Heart left ventricle (tissue), 16 donors: ENCODE measurements at regions not wholly inside any gene's neighbourhood (a gene's known extent, or its start where the extent isn't known, plus 50 kb on each side); places are given as distances from the start of the nearest gene placed in this dataset.

ENCODE experiments used
- ATAC-seq, 4 donors: fragments of 200-7000 bp; cut with Tn5 transposase; one replicate each; pipeline ENCODE4 v1.9.1; 2020 to 2022; ENCODE audit warnings: moderate library complexity in 4 of 4, mild to moderate bottlenecking in 3 of 4, moderate number of reproducible peaks in 1 of 4
- DNase-seq, 5 donors: peaks; one replicate each; pipeline ENCODE4 v3.0.0-alpha.2; 2020
- H3K27ac ChIP-seq, 12 donors: fragments of 200-600 bp; sonication (generic) in 4 of 12; one replicate each; pipeline versions ENCODE4 v1.5.0 to v1.8.0; 2016 to 2022; ENCODE audit warnings: mild to moderate bottlenecking in 2 of 12
- H3K27me3 ChIP-seq, 9 donors: fragments of 200-600 bp; sonication (generic) in 2 of 9; one replicate each; pipeline versions ENCODE4 v1.5.1 to v1.8.0; 2016 to 2022; ENCODE audit warnings: mild to moderate bottlenecking in 3 of 9
- H3K36me3 ChIP-seq, 9 donors: fragments of 200-600 bp; sonication (generic) in 2 of 9; one replicate each; pipeline versions ENCODE4 v1.5.0 to v1.8.0; 2018 to 2022; ENCODE audit warnings: mild to moderate bottlenecking in 2 of 9
- H3K4me1 ChIP-seq, 12 donors: fragments of 200-600 bp; sonication (generic) in 4 of 12; one replicate each; pipeline versions ENCODE4 v1.5.0 to v1.8.0; 2016 to 2022; ENCODE audit warnings: mild to moderate bottlenecking in 3 of 12
- H3K4me3 ChIP-seq, 12 donors: fragments of 200-600 bp; sonication (generic) in 4 of 12; one replicate each; pipeline versions ENCODE4 v1.5.0 to v1.8.0; 2017 to 2022; ENCODE audit warnings: mild to moderate bottlenecking in 9 of 12, moderate library complexity in 4 of 12
- H3K9me3 ChIP-seq, 12 donors: fragments of 200-600 bp; sonication (generic) in 4 of 12; one replicate each; pipeline versions ENCODE4 v1.5.0 to v1.8.0; 2016 to 2022; ENCODE audit warnings: mild to moderate bottlenecking in 1 of 12
- POLR2A ChIP-seq, 2 donors: fragments of 450-650 bp; IDR thresholded peaks; one replicate each; pipeline ENCODE4 v1.6.1; 2017; ENCODE audit warnings: antibody characterized with exemption in 2 of 2, mild to moderate bottlenecking in 2 of 2, moderate library complexity in 2 of 2
- WGBS, 4 donors: extraction: QIAGEN DNeasy Blood & Tissue Kit in 2 of 4; methylation state at CpG; one replicate each; pipeline versions ENCODE4 v1.1.5 to v1.1.7; 2013 to 2018; 5-methylcytosine and 5-hydroxymethylcytosine counted together
- intact Hi-C, 10 donors: fragments of 100-400 bp; cut with DNase I; formaldehyde crosslinking; loops; one replicate each; pipeline versions ENCODE4 v1.11.1 to v1.14.2; 2022
- TF ChIP-seq, protein P1 (sequence below), 12 donors: fragments of 200-600 bp; sonication (generic) in 4 of 12; IDR thresholded peaks; one replicate each; pipeline versions ENCODE4 v1.5.0 to v1.8.0; 2018 to 2022; ENCODE audit warnings: antibody characterized with exemption in 12 of 12, mild to moderate bottlenecking in 5 of 12
- donor health status: ischemic (EF 13 %, LVEDD 7.1; RV severe dilation, severe dysfunction).
- donor health status: healthy with polysubstance abuse.
- donor health status: DM: no; HTN: yes; CAD: no.
- donor health status: DM: no; HTN: no; CAD: no.
- donor health status: ischemic (EF 25% LVEDD 6.9; RV normal size, moderate dysfunction).
- donor health status: ischemic (EF 25% LVEDD 5.7; RV mildly dilated, moderate dysfunction).
- donor health status: healthy.
- donor health status: DM: yes; HTN: yes; CAD: no.
- donor health status: ischemic (EF 35%, LVEDD 5.7; RV mildly dilated, moderate dysfunction).
- donor health status: nonischemic (EF 11% LVEDD 7.7; RV severe dilation, severe dysfunction).
- donor health status: DM: yes; HTN: yes; CAD: no.
- donor health status: PGD.
- donor health status: ischemic (EF 29% LVEDD 5.4; RV normal size, mild dysfunction).
- donor health status: nonischemic (EF 23%, LVEDD 6.1; RV moderate dilation, normal function).

- ATAC-seq: peak in 1 of 4 donors; percentile 49
- no peak for DNase-seq
- H3K36me3 ChIP-seq: no peaks in the 10 kb centered on the region
- no peak overlapping the region for H3K27ac ChIP-seq
- no peaks in the 10 kb centered on the region for H3K27me3 ChIP-seq
- H3K9me3 ChIP-seq: no peaks in the 10 kb centered on the region
- 72 to 88% (median 80%) methylated on average over 2 of the region's 2 CpGs for WGBS, 4 donors
- H3K4me3 ChIP-seq: no peak overlapping the region
- TF ChIP-seq POLR2A (IDR thresholded peaks at IDR 0.05): no peak
- TF ChIP-seq, protein P1, sequence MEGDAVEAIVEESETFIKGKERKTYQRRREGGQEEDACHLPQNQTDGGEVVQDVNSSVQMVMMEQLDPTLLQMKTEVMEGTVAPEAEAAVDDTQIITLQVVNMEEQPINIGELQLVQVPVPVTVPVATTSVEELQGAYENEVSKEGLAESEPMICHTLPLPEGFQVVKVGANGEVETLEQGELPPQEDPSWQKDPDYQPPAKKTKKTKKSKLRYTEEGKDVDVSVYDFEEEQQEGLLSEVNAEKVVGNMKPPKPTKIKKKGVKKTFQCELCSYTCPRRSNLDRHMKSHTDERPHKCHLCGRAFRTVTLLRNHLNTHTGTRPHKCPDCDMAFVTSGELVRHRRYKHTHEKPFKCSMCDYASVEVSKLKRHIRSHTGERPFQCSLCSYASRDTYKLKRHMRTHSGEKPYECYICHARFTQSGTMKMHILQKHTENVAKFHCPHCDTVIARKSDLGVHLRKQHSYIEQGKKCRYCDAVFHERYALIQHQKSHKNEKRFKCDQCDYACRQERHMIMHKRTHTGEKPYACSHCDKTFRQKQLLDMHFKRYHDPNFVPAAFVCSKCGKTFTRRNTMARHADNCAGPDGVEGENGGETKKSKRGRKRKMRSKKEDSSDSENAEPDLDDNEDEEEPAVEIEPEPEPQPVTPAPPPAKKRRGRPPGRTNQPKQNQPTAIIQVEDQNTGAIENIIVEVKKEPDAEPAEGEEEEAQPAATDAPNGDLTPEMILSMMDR (IDR thresholded peaks at IDR 0.05): no peak
- peaks cover 0 to 6% (median 0%) of the 10 kb centered on the region in 12 donors for H3K4me1 ChIP-seq
- intact Hi-C loops: no loop called here
Measured at GRCh38 chr3:152046280-152046679, 172.8 kb downstream of the SUCNR1 start.

GRCh38 chr3:152047465-152047864 is 174.0 kb downstream of the SUCNR1 start:
- H3K4me3 ChIP-seq: no peak overlapping the region
- DNase-seq (no peak), ATAC-seq (peak in 2 of 4 donors; percentile 70 to 81)
- no peaks in the 10 kb centered on the region for H3K36me3 ChIP-seq
- peak overlapping the region in 4 of 12 donors; percentile 14 to 49 (median 36) for H3K27ac ChIP-seq
- H3K9me3 ChIP-seq: no peaks in the 10 kb centered on the region
- no peak for TF ChIP-seq POLR2A (IDR thresholded peaks at IDR 0.05)
- TF ChIP-seq, protein P1 (IDR thresholded peaks at IDR 0.05): no peak
- H3K4me1 ChIP-seq: peaks cover 0 to 6% (median 0%) of the 10 kb centered on the region in 12 donors
- H3K27me3 ChIP-seq: no peaks in the 10 kb centered on the region
- intact Hi-C loops: no loop called here

- WGBS, 4 donors: 31 to 64% (median 55%) methylated on average over 1 of the region's 1 CpG
- peak overlapping the region in 1 of 12 donors; percentile 41 for H3K27ac ChIP-seq
- ATAC-seq: no peak
Measured at GRCh38 chr3:152048831-152049230, 175.4 kb downstream of the SUCNR1 start.

DNA sequence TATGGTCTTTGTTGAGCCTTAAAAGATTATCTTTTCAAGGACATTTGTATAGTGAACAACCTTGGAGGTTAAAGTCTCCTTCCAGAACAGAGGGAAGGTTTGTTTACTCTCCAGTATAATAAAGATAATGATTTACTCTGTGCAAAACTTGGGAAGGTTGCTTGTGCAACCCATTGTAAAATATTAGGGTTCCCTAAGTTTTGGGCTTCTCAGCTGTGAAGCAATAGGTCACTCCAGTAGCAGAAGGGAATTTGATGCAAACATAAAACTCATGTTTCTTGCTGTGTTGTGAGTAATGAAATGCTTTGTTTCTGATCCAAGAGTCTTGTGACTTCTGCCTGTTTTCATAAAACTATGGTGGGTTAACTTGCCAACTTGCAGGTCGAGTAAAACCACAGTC is 177.5 kb downstream of the SUCNR1 start:
- no peak overlapping the region for H3K27ac ChIP-seq
- no peaks in the 10 kb centered on the region for H3K36me3 ChIP-seq
- intact Hi-C loops: no loop called here
- 85 to 95% (median 89%) methylated on average over 1 of the region's 1 CpG for WGBS, 4 donors
- no peaks in the 10 kb centered on the region for H3K9me3 ChIP-seq
- H3K27me3 ChIP-seq: no peaks in the 10 kb centered on the region
- H3K4me3 ChIP-seq: no peak overlapping the region
- DNase-seq (no peak), ATAC-seq (no peak)
- peaks cover 0 to 6% (median 0%) of the 10 kb centered on the region in 12 donors for H3K4me1 ChIP-seq
- no peak for TF ChIP-seq POLR2A (IDR thresholded peaks at IDR 0.05)
- TF ChIP-seq, protein P1 (IDR thresholded peaks at IDR 0.05): no peak

More at GRCh38 chr3:152048831-152049230, 175.4 kb downstream of the SUCNR1 start:
- H3K4me1 ChIP-seq: peaks cover 0 to 6% (median 0%) of the 10 kb centered on the region in 12 donors
- no peak for DNase-seq
- intact Hi-C loops: no loop called here
- H3K9me3 ChIP-seq: no peaks in the 10 kb centered on the region
- no peaks in the 10 kb centered on the region for H3K27me3 ChIP-seq
- no peaks in the 10 kb centered on the region for H3K36me3 ChIP-seq
- TF ChIP-seq, protein P1 (IDR thresholded peaks at IDR 0.05): no peak
- TF ChIP-seq POLR2A (IDR thresholded peaks at IDR 0.05): no peak
- H3K4me3 ChIP-seq: no peak overlapping the region
